PC-9 (cell line): ENCODE measurements at regions not wholly inside any gene's neighbourhood (a gene's known extent, or its start where the extent isn't known, plus 50 kb on each side); places are given as distances from the start of the nearest gene placed in this dataset.

Experiments
- BruUV-seq: library from RNA; stranded (reverse); fragments of 400-500 nt; replicated peaks from 2 replicates; lab custom pipeline; 2021; lab: Mats Ljungman, UMichigan
- CTCF ChIA-PET: fragments of 300-600 bp; sonication (Branson Sonifier 250); formaldehyde crosslinking; loops from one replicate; lab custom pipeline; 2022; ENCODE audit warnings: antibody characterized with exemption; lab: Charles Lee
- POLR2A ChIA-PET: fragments of 300-600 bp; sonication (Branson Sonifier 250); formaldehyde crosslinking; loops from one replicate; lab custom pipeline; 2022; ENCODE audit warnings: antibody characterized with exemption; ENCODE audit not compliant: unreplicated experiment; lab: Charles Lee
- DNase-seq, 2 experiments: peaks; one replicate each; pipeline versions ENCODE4 v3.0.0 to v3.0.0-alpha.2; 2015 to 2022; ENCODE audit warnings: mixed read lengths in 1 of 2
- H2AFZ ChIP-seq: fragments of 200-600 bp; sonication (generic); 2 replicates; pipeline ENCODE4 v1.8.1; 2017; ENCODE audit warnings: antibody characterized with exemption
- H3F3A ChIP-seq: fragments of 200-600 bp; sonication (generic); 2 replicates; pipeline ENCODE4 v1.8.1; 2017; ENCODE audit warnings: antibody characterized with exemption, mild to moderate bottlenecking, low read depth; ENCODE audit not compliant: insufficient read depth
- H3K27ac ChIP-seq: fragments of 200-600 bp; sonication (generic); 2 replicates; pipeline ENCODE4 v1.6.1; 2016; ENCODE audit warnings: mixed run types
- H3K27me3 ChIP-seq: fragments of 200-600 bp; sonication (generic); 2 replicates; pipeline ENCODE4 v1.6.1; 2016; ENCODE audit warnings: low read depth, mixed run types; ENCODE audit not compliant: insufficient read depth
- H3K36me3 ChIP-seq: fragments of 200-600 bp; sonication (generic); 2 replicates; pipeline ENCODE4 v1.6.1; 2016; ENCODE audit warnings: low read depth, mixed run types
- H3K4me1 ChIP-seq: fragments of 200-600 bp; sonication (generic); replicated peaks from 2 replicates; pipeline ENCODE4 v1.6.1; 2016; ENCODE audit warnings: mixed run types; ENCODE audit not compliant: insufficient read depth
- H3K4me2 ChIP-seq: fragments of 200-600 bp; sonication (generic); 2 replicates; pipeline ENCODE4 v1.6.1; 2017; ENCODE audit warnings: mixed run types
- H3K4me3 ChIP-seq: fragments of 200-600 bp; sonication (generic); 2 replicates; pipeline ENCODE4 v1.6.1; 2016; ENCODE audit warnings: mixed run types
- H3K79me2 ChIP-seq: fragments of 200-600 bp; sonication (generic); 2 replicates; pipeline ENCODE4 v1.6.1; 2017; ENCODE audit warnings: low read depth, mixed run types
- H3K9me2 ChIP-seq: fragments of 200-600 bp; sonication (generic); 2 replicates; pipeline ENCODE4 v1.8.1; 2017; ENCODE audit warnings: mild to moderate bottlenecking; ENCODE audit not compliant: insufficient read depth
- H3K9me3 ChIP-seq: fragments of 200-600 bp; sonication (generic); 2 replicates; pipeline ENCODE4 v1.8.1; 2016; ENCODE audit warnings: low read depth; ENCODE audit not compliant: insufficient read depth
- H4K20me1 ChIP-seq: fragments of 200-600 bp; sonication (generic); 2 replicates; pipeline ENCODE4 v1.8.1; 2017; ENCODE audit not compliant: insufficient read depth
- EZH2 ChIP-seq: fragments of 200-600 bp; sonication (generic); IDR thresholded peaks from 2 replicates; pipeline ENCODE4 v1.8.0; 2017; ENCODE audit warnings: antibody characterized with exemption, low read depth
- intact Hi-C: fragments of 100-400 bp; cut with micrococcal nuclease; formaldehyde crosslinking; loops from one replicate; pipeline ENCODE4 v1.10.0; 2022; ENCODE audit not compliant: unreplicated experiment
- TF ChIP-seq, protein P1 (sequence below): fragments of 200-600 bp; sonication (generic); conservative IDR thresholded peaks from 2 replicates; pipeline ENCODE4 v1.6.1; 2017; ENCODE audit warnings: mixed run types, antibody characterized with exemption, mild to moderate bottlenecking, moderate library complexity

DNA sequence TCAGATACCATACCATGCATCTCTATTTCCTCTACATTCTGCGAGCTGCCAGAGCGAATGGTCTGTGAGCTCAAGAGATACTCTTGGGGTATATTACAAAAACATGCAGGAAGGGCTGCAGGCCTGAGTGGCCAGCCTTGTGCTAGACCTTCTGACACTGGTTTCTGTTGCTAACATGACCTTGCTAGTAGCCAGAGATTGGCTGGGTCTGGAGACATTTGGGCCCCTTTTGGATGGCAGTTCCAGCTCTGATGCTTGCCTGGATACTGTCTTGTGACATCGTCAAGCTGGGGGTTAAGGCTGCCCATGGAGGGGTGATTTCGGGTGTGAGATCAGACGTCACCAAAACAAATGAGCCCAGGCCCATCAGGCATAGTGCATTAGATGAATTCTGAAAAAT lies 56.1 kb upstream of the FSTL4 start:
- Histone ChIP-seq H4K20me1 (no peaks in the 10 kb centered on the region), H3K4me1 (peaks cover 28% of the 10 kb centered on the region), H3K4me3 (no peak overlapping the region), H3K27me3 (no peaks in the 10 kb centered on the region), H3K9me3 (no peaks in the 10 kb centered on the region), H3K36me3 (no peaks in the 10 kb centered on the region), H2AFZ (no peak overlapping the region), H3F3A (peaks cover 27% of the 10 kb centered on the region), H3K4me2 (no peak overlapping the region), H3K9me2 (no peaks in the 10 kb centered on the region), H3K79me2 (no peaks in the 10 kb centered on the region), H3K27ac (no peak overlapping the region)
- BruUV-seq: no TSS peak
- TF ChIP-seq, protein P1, sequence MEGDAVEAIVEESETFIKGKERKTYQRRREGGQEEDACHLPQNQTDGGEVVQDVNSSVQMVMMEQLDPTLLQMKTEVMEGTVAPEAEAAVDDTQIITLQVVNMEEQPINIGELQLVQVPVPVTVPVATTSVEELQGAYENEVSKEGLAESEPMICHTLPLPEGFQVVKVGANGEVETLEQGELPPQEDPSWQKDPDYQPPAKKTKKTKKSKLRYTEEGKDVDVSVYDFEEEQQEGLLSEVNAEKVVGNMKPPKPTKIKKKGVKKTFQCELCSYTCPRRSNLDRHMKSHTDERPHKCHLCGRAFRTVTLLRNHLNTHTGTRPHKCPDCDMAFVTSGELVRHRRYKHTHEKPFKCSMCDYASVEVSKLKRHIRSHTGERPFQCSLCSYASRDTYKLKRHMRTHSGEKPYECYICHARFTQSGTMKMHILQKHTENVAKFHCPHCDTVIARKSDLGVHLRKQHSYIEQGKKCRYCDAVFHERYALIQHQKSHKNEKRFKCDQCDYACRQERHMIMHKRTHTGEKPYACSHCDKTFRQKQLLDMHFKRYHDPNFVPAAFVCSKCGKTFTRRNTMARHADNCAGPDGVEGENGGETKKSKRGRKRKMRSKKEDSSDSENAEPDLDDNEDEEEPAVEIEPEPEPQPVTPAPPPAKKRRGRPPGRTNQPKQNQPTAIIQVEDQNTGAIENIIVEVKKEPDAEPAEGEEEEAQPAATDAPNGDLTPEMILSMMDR: no peak
- no peak for TF ChIP-seq EZH2
- POLR2A ChIA-PET: no interaction called here
- CTCF ChIA-PET: no interaction called here
- DNase-seq: no peak
- intact Hi-C loops: no loop called here

DNA sequence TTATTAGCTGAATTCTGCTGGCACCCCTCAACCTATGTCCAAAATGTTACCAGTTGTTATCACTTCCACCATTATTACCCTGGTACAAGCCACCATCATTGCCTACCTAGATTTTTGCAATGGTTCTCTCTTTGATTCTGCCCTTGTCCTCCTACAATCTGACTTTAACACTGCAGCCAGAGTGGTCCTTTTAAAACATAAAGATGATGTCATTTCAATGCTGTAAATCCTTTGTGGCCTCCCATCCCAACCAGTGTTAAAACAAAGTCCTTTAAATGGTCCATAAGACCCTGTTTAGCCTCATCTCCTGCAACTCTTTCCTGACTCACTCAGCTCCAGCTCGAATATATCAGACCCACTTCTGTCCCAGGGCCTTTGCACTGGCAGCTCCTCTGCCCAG lies 54.9 kb upstream of the FSTL4 start:
- TF ChIP-seq, protein P1: no peak
- TF ChIP-seq EZH2: no peak
- Histone ChIP-seq H2AFZ (no peak overlapping the region), H3K9me3 (no peaks in the 10 kb centered on the region), H4K20me1 (no peaks in the 10 kb centered on the region), H3K36me3 (no peaks in the 10 kb centered on the region), H3K27ac (no peak overlapping the region), H3F3A (peaks cover 34% of the 10 kb centered on the region), H3K79me2 (no peaks in the 10 kb centered on the region), H3K27me3 (no peaks in the 10 kb centered on the region), H3K9me2 (no peaks in the 10 kb centered on the region), H3K4me2 (no peak overlapping the region), H3K4me3 (no peak overlapping the region), H3K4me1 (peaks cover 40% of the 10 kb centered on the region)
- CTCF ChIA-PET: no interaction called here
- no peak for DNase-seq
- BruUV-seq: no TSS peak
- POLR2A ChIA-PET: no interaction called here
- intact Hi-C loops: no loop called here

GRCh38 chr5:133665571-133665970 lies 53.2 kb upstream of the FSTL4 start:
- Histone ChIP-seq H3K4me1 (peaks cover 45% of the 10 kb centered on the region), H3K4me3 (no peak overlapping the region), H3K27ac (peak overlapping the region; percentile 24; the same call in 1 of the 2 replicates), H3K9me3 (no peaks in the 10 kb centered on the region), H3K4me2 (no peak overlapping the region), H4K20me1 (no peaks in the 10 kb centered on the region), H3K9me2 (no peaks in the 10 kb centered on the region), H3K36me3 (no peaks in the 10 kb centered on the region), H3F3A (peaks cover 34% of the 10 kb centered on the region), H3K79me2 (no peaks in the 10 kb centered on the region), H3K27me3 (no peaks in the 10 kb centered on the region), H2AFZ (no peak overlapping the region)
- ChIA-PET CTCF (no interaction called here), POLR2A (no interaction called here)
- intact Hi-C loops: no loop called here
- no TSS peak for BruUV-seq
- DNase-seq: no peak
- TF ChIP-seq, protein P1: no peak
- TF ChIP-seq EZH2: no peak
